Breast epithelium (tissue), 4 donors: ENCODE measurements at regions not wholly inside any gene's neighbourhood (a gene's known extent, or its start where the extent isn't known, plus 50 kb on each side); places are given as distances from the start of the nearest gene placed in this dataset.

Experiments
- DNase-seq, 2 donors: peaks; one replicate each; pipeline ENCODE4 v3.0.0-alpha.2; 2019; ENCODE audit warnings: low spot score in 2 of 2
- H3K27ac ChIP-seq, 2 donors: fragments of 200-600 bp; sonication (generic) in 1 of 2; one replicate each; pipeline ENCODE4 v1.5.1; 2016 to 2019; ENCODE audit warnings: mild to moderate bottlenecking in 1 of 2
- H3K27me3 ChIP-seq, 2 donors: fragments of 200-600 bp; sonication (generic) in 1 of 2; one replicate each; pipeline versions ENCODE4 v1.5.1 to v1.6.0; 2017 to 2019; ENCODE audit warnings: control low read depth in 1 of 2, mild to moderate bottlenecking in 1 of 2
- H3K36me3 ChIP-seq: fragments of 200-600 bp; one replicate; pipeline ENCODE4 v1.5.1; 2019
- H3K4me1 ChIP-seq, 2 donors: fragments of 200-600 bp; sonication (generic); one replicate each; pipeline ENCODE4 v1.5.1; 2016 to 2019; ENCODE audit warnings: control low read depth in 1 of 2
- H3K4me3 ChIP-seq, 3 donors: fragments of 200-600 bp; sonication (generic); 1 replicate in 2 of 3; 2 replicates in 1 of 3; pipeline ENCODE4 v1.5.1; 2016 to 2019; ENCODE audit warnings: mild to moderate bottlenecking in 3 of 3, moderate library complexity in 2 of 3
- H3K9me3 ChIP-seq, 2 donors: fragments of 200-600 bp; sonication (generic) in 1 of 2; one replicate each; pipeline ENCODE4 v1.5.1; 2016 to 2019; ENCODE audit warnings: control low read depth in 1 of 2
- POLR2A ChIP-seq: fragments of 450-650 bp; IDR thresholded peaks from one replicate; pipeline ENCODE4 v1.6.1; 2016; ENCODE audit warnings: antibody characterized with exemption, mild to moderate bottlenecking, moderate library complexity
- POLR2AphosphoS5 ChIP-seq, 3 donors: sonication (generic); formaldehyde crosslinking; IDR thresholded peaks; one replicate each; pipeline ENCODE4 v1.6.1; 2017; ENCODE audit warnings: antibody characterized with exemption in 3 of 3
- intact Hi-C: fragments of 100-400 bp; cut with DNase I; formaldehyde crosslinking; loops from one replicate; pipeline ENCODE4 v1.15.1; 2023; ENCODE audit warnings: low total_unique reads
- TF ChIP-seq, protein P1 (sequence below), 3 donors: fragments of 450-650 bp; IDR thresholded peaks; one replicate each; pipeline ENCODE4 v1.5.1; 2016 to 2017; ENCODE audit warnings: antibody characterized with exemption in 3 of 3, mild to moderate bottlenecking in 3 of 3, moderate library complexity in 3 of 3

DNA sequence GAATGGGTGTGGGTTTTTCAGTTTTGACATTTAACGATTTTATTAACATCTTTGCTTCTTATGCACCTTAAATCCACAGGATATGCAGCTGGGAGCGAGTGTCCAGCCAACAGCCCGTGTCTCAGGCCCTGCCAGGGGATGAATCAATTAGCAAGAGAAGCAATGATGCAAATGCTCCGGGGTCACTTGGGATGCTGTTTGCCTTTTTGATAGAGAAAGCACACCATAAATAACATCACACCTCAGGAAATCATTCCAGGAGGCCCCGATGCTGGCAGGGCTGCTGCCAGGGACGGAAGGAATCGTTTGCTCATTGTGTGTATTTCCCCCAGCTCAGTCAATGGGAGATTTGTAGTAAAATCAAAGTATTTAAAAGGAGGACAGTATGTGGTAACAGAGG lies 394.0 kb upstream of the HNRNPA3 start:
- no peak for TF ChIP-seq POLR2A
- TF ChIP-seq, protein P1, sequence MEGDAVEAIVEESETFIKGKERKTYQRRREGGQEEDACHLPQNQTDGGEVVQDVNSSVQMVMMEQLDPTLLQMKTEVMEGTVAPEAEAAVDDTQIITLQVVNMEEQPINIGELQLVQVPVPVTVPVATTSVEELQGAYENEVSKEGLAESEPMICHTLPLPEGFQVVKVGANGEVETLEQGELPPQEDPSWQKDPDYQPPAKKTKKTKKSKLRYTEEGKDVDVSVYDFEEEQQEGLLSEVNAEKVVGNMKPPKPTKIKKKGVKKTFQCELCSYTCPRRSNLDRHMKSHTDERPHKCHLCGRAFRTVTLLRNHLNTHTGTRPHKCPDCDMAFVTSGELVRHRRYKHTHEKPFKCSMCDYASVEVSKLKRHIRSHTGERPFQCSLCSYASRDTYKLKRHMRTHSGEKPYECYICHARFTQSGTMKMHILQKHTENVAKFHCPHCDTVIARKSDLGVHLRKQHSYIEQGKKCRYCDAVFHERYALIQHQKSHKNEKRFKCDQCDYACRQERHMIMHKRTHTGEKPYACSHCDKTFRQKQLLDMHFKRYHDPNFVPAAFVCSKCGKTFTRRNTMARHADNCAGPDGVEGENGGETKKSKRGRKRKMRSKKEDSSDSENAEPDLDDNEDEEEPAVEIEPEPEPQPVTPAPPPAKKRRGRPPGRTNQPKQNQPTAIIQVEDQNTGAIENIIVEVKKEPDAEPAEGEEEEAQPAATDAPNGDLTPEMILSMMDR (IDR thresholded peaks at IDR 0.05), result no peak
- TF ChIP-seq POLR2AphosphoS5 (IDR thresholded peaks at IDR 0.05), result no peak
- Histone ChIP-seq H3K4me3 (no peak overlapping the region), H3K4me1 (no peaks in the 10 kb centered on the region), H3K36me3 (no peaks in the 10 kb centered on the region), H3K9me3 (no peaks in the 10 kb centered on the region), H3K27ac (no peak overlapping the region), H3K27me3 (no peaks in the 10 kb centered on the region)
- intact Hi-C loops, result no loop called here
- DNase-seq, result peak in 1 of 2 donors; percentile 18

DNA sequence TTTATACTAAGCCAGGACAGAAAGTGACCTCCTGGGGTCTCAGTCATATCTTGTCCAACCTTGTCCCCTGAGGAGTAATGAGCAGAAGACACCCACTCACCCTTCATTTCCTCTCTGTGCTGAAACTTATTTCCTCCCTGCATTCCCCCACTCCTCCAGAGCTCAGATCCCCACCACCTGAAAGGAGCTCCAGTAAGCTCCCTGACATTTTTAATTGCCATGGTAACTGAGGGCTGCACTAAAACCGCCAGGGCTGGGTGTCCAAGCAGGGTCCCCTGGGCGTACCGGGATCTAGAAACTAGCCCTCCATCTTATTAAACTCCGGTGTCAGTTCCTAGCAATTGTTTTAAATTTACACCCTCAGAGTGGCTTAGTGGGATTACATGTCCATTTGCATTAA lies 393.3 kb upstream of the HNRNPA3 start:
- H3K4me1 ChIP-seq, result no peaks in the 10 kb centered on the region
- no peak overlapping the region for H3K4me3 ChIP-seq
- H3K36me3 ChIP-seq, result no peaks in the 10 kb centered on the region
- TF ChIP-seq POLR2A (no peak), POLR2AphosphoS5 (IDR thresholded peaks at IDR 0.05) (no peak)
- TF ChIP-seq, protein P1 (IDR thresholded peaks at IDR 0.05), result no peak
- no peak for DNase-seq
- H3K9me3 ChIP-seq, result no peaks in the 10 kb centered on the region
- no peaks in the 10 kb centered on the region for H3K27me3 ChIP-seq
- intact Hi-C loops, result no loop called here
- H3K27ac ChIP-seq, result no peak overlapping the region

DNA sequence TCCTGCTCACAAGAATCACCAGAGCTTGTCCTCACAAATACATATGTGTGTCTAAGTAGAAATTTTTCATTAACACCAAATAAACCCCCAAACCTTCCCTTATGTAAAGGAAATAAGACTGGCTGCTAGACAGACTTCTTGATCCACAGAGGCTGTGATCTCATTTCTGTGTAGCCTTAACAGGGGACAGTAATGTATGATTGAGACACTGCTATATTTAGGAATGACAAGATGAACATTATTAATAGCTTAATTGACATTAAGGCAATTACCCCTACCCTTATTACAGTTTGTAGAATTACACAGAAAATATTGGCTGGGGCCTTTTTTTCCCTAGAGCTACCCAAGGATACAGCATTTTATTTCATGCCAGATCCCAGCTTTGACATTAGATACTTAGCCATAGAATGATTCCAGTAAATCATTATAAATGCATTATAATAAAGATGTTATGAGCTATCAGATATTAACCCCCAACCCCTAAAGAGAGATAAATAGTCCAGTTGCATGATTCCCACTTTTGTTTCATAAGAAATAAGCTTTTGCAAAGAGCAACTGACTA lies 392.1 kb upstream of the HNRNPA3 start:
- intact Hi-C loops, result no loop called here

DNA sequence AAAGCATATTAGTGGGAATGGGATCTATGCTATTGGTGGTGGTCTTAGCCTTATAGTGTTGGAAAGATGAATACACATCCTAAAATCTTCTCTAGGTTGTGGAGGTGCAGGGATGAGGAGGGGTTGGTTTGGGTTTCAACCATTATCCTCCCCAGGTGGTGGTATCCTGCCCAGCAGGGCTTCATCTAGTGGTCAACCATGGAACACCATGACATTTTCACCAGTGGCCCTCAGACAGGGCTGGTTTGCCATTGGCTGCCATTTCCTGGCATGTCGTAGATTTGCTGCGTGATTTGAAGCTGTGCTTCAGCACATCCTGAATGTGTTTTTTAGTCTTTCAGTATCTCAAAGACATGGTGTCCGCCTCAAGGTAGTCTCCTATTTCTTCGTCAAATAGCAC lies 391.2 kb upstream of the HNRNPA3 start:
- H3K9me3 ChIP-seq, result no peaks in the 10 kb centered on the region
- H3K36me3 ChIP-seq, result no peaks in the 10 kb centered on the region
- no peaks in the 10 kb centered on the region for H3K4me1 ChIP-seq
- TF ChIP-seq POLR2AphosphoS5 (IDR thresholded peaks at IDR 0.05), result no peak
- TF ChIP-seq POLR2A, result no peak
- TF ChIP-seq, protein P1 (IDR thresholded peaks at IDR 0.05), result no peak
- H3K27ac ChIP-seq, result no peak overlapping the region
- intact Hi-C loops, result no loop called here
- no peak for DNase-seq
- no peaks in the 10 kb centered on the region for H3K27me3 ChIP-seq
- no peak overlapping the region for H3K4me3 ChIP-seq

More for the DNA sequence above, 392.1 kb upstream of the HNRNPA3 start:
- H3K27ac ChIP-seq, result no peak overlapping the region
- no peaks in the 10 kb centered on the region for H3K4me1 ChIP-seq
- no peak for DNase-seq
- no peaks in the 10 kb centered on the region for H3K9me3 ChIP-seq
- TF ChIP-seq POLR2AphosphoS5 (IDR thresholded peaks at IDR 0.05) (no peak), POLR2A (no peak)
- TF ChIP-seq, protein P1 (IDR thresholded peaks at IDR 0.05), result no peak
- H3K27me3 ChIP-seq, result no peaks in the 10 kb centered on the region
- H3K4me3 ChIP-seq, result no peak overlapping the region
- H3K36me3 ChIP-seq, result no peaks in the 10 kb centered on the region

DNA sequence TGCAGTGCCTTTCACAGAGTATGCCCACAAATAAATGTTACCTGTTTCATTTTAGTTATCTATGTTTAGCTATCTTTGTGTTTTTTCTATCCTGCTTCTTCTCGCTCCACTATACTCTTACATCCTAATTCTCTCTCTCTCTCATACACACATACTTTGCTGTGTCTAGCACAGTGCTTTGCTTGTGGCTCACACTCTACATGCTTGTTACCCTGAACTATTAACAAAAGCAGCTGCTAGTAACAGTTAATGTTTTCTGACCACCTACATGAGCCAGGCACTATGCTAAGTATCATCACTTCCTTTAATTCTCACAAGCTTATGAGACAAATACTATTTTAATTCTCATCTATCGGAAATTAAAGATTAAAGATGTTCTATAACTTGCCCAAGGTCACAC lies 390.5 kb upstream of the HNRNPA3 start:
- intact Hi-C loops, result no loop called here
- H3K9me3 ChIP-seq, result no peaks in the 10 kb centered on the region
- TF ChIP-seq POLR2A (no peak), POLR2AphosphoS5 (IDR thresholded peaks at IDR 0.05) (no peak)
- TF ChIP-seq, protein P1 (IDR thresholded peaks at IDR 0.05), result no peak
- no peaks in the 10 kb centered on the region for H3K36me3 ChIP-seq
- H3K4me1 ChIP-seq, result no peaks in the 10 kb centered on the region
- H3K27ac ChIP-seq, result no peak overlapping the region
- no peaks in the 10 kb centered on the region for H3K27me3 ChIP-seq
- no peak overlapping the region for H3K4me3 ChIP-seq
- no peak for DNase-seq
